ENCODE measurements at regions not wholly inside any gene's neighbourhood (a gene's known extent, or its start where the extent isn't known, plus 50 kb on each side); places are given as distances from the start of the nearest gene placed in this dataset.

DNA sequence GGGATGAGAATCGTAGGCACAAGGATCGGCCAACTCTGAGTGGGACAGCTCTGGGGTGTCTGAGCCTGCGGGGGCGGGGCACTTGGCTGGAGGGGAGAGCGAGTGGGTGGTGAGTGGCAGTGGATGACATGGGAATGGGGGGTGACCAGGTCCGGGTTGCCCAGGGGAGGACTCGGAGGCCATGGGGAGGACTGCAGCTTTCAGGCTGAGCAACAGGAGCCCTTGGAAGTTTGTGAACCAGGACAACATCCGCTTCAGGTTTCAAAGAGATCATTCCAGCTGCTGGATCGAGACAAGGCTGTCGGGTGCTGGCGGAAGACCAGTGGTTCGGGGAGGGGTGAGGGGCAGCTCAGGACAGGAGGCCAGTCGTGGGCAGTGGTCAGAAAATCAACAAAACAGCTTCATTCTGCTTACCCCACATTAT is 124.4 kb upstream of the IRF2BP2 start:
- Histone ChIP-seq H3K4me3 (ENCODE audit: low read depth, low read length) (no peak overlapping the region), H3K27me3 (ENCODE audit: control insufficient read depth, insufficient read depth, low read length) (no peaks in the 10 kb centered on the region), H3K36me3 (ENCODE audit: control insufficient read depth, insufficient read depth, low read length) (no peaks in the 10 kb centered on the region)
- ChIA-PET POLR2A (interaction anchor here (0.5 kb wide), 1 partner anchor 10 kb away, joined by 7 read pairs; no protein-coding TSS in a partner anchor), CTCF (no interaction called here)
- no peak for DNase-seq (ENCODE audit: low read depth)
- TF ChIP-seq, protein P1, sequence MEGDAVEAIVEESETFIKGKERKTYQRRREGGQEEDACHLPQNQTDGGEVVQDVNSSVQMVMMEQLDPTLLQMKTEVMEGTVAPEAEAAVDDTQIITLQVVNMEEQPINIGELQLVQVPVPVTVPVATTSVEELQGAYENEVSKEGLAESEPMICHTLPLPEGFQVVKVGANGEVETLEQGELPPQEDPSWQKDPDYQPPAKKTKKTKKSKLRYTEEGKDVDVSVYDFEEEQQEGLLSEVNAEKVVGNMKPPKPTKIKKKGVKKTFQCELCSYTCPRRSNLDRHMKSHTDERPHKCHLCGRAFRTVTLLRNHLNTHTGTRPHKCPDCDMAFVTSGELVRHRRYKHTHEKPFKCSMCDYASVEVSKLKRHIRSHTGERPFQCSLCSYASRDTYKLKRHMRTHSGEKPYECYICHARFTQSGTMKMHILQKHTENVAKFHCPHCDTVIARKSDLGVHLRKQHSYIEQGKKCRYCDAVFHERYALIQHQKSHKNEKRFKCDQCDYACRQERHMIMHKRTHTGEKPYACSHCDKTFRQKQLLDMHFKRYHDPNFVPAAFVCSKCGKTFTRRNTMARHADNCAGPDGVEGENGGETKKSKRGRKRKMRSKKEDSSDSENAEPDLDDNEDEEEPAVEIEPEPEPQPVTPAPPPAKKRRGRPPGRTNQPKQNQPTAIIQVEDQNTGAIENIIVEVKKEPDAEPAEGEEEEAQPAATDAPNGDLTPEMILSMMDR (IDR thresholded peaks at IDR 0.05; ENCODE audit: insufficient read depth, low read depth, low read length), result no peak

DNA sequence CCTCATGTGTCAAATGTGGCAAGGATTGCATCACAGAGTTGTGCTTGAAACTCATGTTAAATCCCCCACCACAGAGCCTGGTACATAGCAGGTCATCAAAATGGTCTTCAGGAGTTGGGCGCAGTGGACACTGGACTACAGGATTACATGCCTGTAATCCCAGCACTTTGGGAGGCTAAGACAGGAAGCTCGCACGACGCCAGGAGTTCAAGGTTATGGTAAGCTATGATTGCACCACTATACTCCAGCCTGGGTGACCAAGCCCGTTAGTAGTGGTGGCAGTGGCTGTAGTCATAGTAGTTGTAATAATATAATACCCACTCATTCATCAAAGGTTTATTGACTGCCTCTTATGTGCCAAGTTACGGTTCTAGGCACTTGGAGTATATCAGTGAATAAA is 123.4 kb upstream of the IRF2BP2 start:
- H3K4me3 ChIP-seq (ENCODE audit: low read depth, low read length), result no peak overlapping the region
- no peaks in the 10 kb centered on the region for H3K27me3 ChIP-seq (ENCODE audit: control insufficient read depth, insufficient read depth, low read length)
- TF ChIP-seq, protein P1 (IDR thresholded peaks at IDR 0.05; ENCODE audit: insufficient read depth, low read depth, low read length), result no peak
- ChIA-PET CTCF (no interaction called here), POLR2A (no interaction called here)
- no peaks in the 10 kb centered on the region for H3K36me3 ChIP-seq (ENCODE audit: control insufficient read depth, insufficient read depth, low read length)
- no peak for DNase-seq (ENCODE audit: low read depth)

DNA sequence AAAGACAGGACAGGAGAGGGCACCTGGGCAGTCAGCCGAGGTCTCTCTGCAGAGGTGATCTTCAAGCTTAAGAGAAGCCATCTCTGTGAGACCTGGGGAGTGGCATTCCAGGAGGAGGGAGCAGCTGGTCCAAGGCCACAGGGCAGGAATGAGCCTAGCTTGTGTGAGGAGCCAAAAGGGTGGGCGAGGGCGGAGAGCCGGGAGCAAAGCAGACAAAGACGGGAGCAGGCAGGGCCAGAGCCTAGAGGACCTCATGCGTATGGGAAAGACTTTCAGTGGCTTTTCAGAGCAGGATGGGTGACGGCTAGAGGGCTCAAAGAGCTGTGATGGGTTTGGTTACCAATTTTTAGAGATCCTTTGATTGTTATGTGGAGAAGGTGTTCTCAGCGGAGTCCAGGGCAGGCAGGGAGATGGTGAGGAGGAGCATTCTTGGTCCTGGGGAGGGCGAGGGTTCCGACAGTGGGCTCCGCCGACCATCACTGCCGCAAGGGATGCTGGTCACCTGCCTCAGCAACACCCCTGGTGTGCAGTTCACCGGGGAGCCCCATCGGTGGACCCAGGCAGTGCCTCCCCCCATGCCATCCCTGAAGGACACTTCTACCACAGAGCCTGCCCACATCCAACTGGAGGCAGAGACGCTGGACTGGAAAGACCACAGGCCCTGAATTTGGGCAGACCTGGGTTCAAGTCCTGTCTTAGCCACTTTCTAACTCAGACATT is 122.9 kb upstream of the IRF2BP2 start:
- H3K27me3 ChIP-seq (ENCODE audit: control insufficient read depth, insufficient read depth, low read length), result no peaks in the 10 kb centered on the region
- H3K36me3 ChIP-seq (ENCODE audit: control insufficient read depth, insufficient read depth, low read length), result no peaks in the 10 kb centered on the region
- ChIA-PET POLR2A (no interaction called here), CTCF (interaction anchor here (1.2 kb wide), 1 partner anchor 10 kb away, joined by 4 read pairs; no protein-coding TSS in a partner anchor)
- TF ChIP-seq, protein P1 (IDR thresholded peaks at IDR 0.05; ENCODE audit: insufficient read depth, low read depth, low read length), result no peak
- H3K4me3 ChIP-seq (ENCODE audit: low read depth, low read length), result no peak overlapping the region
- DNase-seq (ENCODE audit: low read depth), result no peak

DNA sequence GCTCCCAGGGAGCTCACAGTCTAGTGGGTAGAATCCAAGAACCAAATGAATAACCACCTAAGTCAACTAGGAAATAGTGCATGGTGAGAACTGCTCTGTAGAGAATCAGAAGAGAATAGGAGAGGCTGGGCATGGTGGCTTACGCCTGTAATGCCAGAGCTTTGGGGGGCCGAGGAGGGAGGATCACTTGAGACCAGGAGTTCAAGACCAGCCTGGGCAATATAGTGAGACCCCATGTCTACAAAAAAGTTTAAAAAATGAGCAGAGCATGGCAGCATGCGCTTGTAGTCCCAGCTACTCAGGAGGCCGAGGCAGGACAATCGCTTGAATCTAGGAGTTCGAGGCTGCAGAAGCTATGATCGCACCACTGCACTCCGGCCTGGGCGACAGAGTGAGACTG is 122.3 kb upstream of the IRF2BP2 start:
- TF ChIP-seq, protein P1 (IDR thresholded peaks at IDR 0.05; ENCODE audit: insufficient read depth, low read depth, low read length), result no peak
- Histone ChIP-seq H3K27me3 (ENCODE audit: control insufficient read depth, insufficient read depth, low read length) (no peaks in the 10 kb centered on the region), H3K4me3 (ENCODE audit: low read depth, low read length) (no peak overlapping the region), H3K36me3 (ENCODE audit: control insufficient read depth, insufficient read depth, low read length) (no peaks in the 10 kb centered on the region)
- CTCF ChIA-PET, result interaction anchor here (1.2 kb wide), 1 partner anchor 11 kb away, joined by 4 read pairs; no protein-coding TSS in a partner anchor
- DNase-seq (ENCODE audit: low read depth), result no peak
- POLR2A ChIA-PET, result no interaction called here

DNA sequence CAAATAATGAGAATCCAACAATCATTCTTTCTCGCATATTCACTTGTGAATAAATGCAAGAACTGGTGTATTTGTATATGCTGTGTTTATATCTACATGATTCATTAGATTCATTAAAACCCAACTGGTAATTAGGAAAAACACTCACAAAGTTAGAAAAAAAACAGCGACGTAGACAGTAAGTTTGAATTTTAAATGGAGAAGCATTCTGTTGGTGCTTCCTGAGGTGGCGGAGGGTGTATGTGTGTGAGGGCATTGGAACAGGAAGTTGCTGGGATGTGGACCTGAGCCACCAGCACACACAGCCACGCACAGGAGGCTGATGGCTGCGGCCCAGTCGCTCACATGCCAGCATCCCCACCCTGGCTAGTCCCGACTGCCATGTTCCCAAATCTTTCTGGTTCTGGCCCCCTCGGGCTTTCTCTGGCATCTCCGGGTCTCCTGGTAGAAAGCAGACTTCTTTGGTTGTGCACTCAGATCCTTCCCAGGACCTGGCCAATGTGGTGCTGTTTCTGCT is 121.6 kb upstream of the IRF2BP2 start:
- CTCF ChIA-PET, result interaction anchor here (1.2 kb wide), 1 partner anchor 12 kb away, joined by 4 read pairs; no protein-coding TSS in a partner anchor
- peak; percentile 81 for DNase-seq (ENCODE audit: low read depth)
- POLR2A ChIA-PET, result interaction anchor here (0.6 kb wide), 1 partner anchor 74 kb away, joined by 5 read pairs; no protein-coding TSS in a partner anchor

More for the DNA sequence above, 121.6 kb upstream of the IRF2BP2 start:
- no peaks in the 10 kb centered on the region for H3K36me3 ChIP-seq (ENCODE audit: control insufficient read depth, insufficient read depth, low read length)
- H3K27me3 ChIP-seq (ENCODE audit: control insufficient read depth, insufficient read depth, low read length), result no peaks in the 10 kb centered on the region
- no peak overlapping the region for H3K4me3 ChIP-seq (ENCODE audit: low read depth, low read length)
- TF ChIP-seq, protein P1 (IDR thresholded peaks at IDR 0.05; ENCODE audit: insufficient read depth, low read depth, low read length), result no peak

Measured in BJ (cell line).